HEK293T (cell line): ENCODE measurements at regions not wholly inside any gene's neighbourhood (a gene's known extent, or its start where the extent isn't known, plus 50 kb on each side); places are given as distances from the start of the nearest gene placed in this dataset.

Experiments used
- BHLHE40 ChIP-seq: fragments of 450-650 bp; IDR thresholded peaks from 2 replicates; pipeline ENCODE4 v1.6.1; 2016; ENCODE audit warnings: mild to moderate bottlenecking, moderate library complexity, borderline replicate concordance
- CTBP1 ChIP-seq: fragments of 450-650 bp; IDR thresholded peaks from 2 replicates; pipeline ENCODE4 v1.6.1; 2016; ENCODE audit warnings: borderline replicate concordance
- ELF4 ChIP-seq: fragments of 450-650 bp; IDR thresholded peaks from 2 replicates; pipeline ENCODE4 v1.6.1; 2017; ENCODE audit warnings: antibody characterized with exemption
- FOXA1 ChIP-seq: fragments of 450-650 bp; IDR thresholded peaks from 2 replicates; pipeline ENCODE4 v1.6.1; 2016; ENCODE audit warnings: mild to moderate bottlenecking
- FOXK2 ChIP-seq: fragments of 450-650 bp; IDR thresholded peaks from 2 replicates; pipeline ENCODE4 v1.6.1; 2016; ENCODE audit warnings: mild to moderate bottlenecking
- FOXM1 ChIP-seq: fragments of 450-650 bp; IDR thresholded peaks from 2 replicates; pipeline ENCODE4 v1.6.1; 2017; ENCODE audit warnings: mild to moderate bottlenecking, borderline replicate concordance
- L3MBTL2 ChIP-seq: fragments of 450-650 bp; conservative IDR thresholded peaks from 2 replicates; pipeline ENCODE4 v1.6.1; 2016; ENCODE audit warnings: mild to moderate bottlenecking
- LEF1 ChIP-seq: fragments of 450-650 bp; IDR thresholded peaks from 2 replicates; pipeline ENCODE4 v1.6.1; 2017; ENCODE audit warnings: mild to moderate bottlenecking, borderline replicate concordance
- NFRKB ChIP-seq: fragments of 450-650 bp; IDR thresholded peaks from 2 replicates; pipeline ENCODE4 v1.6.1; 2016; ENCODE audit warnings: mild to moderate bottlenecking, moderate library complexity
- SP1 ChIP-seq: fragments of 450-650 bp; IDR thresholded peaks from 2 replicates; pipeline ENCODE4 v1.6.1; 2017
- SUZ12 ChIP-seq: fragments of 450-650 bp; IDR thresholded peaks from 2 replicates; pipeline ENCODE4 v1.6.1; 2016; ENCODE audit warnings: mild to moderate bottlenecking
- TARDBP ChIP-seq: fragments of 450-650 bp; IDR thresholded peaks from 2 replicates; pipeline ENCODE4 v1.6.1; 2016
- TF ChIP-seq, protein P1 (sequence below): fragments of 450-650 bp; IDR thresholded peaks from 2 replicates; pipeline ENCODE4 v1.6.1; 2016

GRCh38 chr15:31974154-31974794, 56.0 kb upstream of the CHRNA7 start:
- TF ChIP-seq SP1 (no peak), FOXM1 (no peak), SUZ12 (no peak), CTBP1 (no peak), BHLHE40 (no peak), NFRKB (no peak), TARDBP (no peak), ELF4 (no peak), L3MBTL2 (no peak), FOXA1 (no peak), FOXK2 (no peak), LEF1 (no peak)
- TF ChIP-seq, protein P1, sequence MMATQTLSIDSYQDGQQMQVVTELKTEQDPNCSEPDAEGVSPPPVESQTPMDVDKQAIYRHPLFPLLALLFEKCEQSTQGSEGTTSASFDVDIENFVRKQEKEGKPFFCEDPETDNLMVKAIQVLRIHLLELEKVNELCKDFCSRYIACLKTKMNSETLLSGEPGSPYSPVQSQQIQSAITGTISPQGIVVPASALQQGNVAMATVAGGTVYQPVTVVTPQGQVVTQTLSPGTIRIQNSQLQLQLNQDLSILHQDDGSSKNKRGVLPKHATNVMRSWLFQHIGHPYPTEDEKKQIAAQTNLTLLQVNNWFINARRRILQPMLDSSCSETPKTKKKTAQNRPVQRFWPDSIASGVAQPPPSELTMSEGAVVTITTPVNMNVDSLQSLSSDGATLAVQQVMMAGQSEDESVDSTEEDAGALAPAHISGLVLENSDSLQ: no peak
